GM21390 (cell line): ENCODE measurements at regions not wholly inside any gene's neighbourhood (a gene's known extent, or its start where the extent isn't known, plus 50 kb on each side); places are given as distances from the start of the nearest gene placed in this dataset.
A peak's percentile ranks its signal among the peaks of the same experiment; 100 is the strongest.

Experiments used
- ATAC-seq: cut with Tn5 transposase; IDR thresholded peaks from one replicate; pipeline ENCODE4 v1.9.1; 2021; ENCODE audit not compliant: unreplicated experiment

DNA sequence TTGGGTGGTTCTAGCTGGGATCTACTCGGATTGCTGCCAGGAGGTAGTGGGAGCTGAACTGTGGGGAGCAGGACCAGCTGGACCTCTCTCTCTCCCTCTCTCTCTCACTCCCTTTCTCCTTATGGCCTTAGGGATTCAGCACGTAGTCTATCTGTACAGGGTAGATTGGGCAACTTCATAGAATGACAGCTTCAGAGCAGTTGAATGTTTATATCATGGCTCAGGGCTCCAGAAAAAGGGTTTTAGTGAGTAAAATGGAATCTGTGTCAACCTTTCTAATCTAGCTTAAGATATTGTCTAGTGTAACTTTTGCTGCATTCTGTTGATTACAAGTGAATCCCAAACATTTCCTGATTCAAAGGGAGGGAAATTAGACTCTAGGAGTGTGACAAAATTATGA, 127.7 kb upstream of the PDGFD start:
- ATAC-seq, result no peak

DNA sequence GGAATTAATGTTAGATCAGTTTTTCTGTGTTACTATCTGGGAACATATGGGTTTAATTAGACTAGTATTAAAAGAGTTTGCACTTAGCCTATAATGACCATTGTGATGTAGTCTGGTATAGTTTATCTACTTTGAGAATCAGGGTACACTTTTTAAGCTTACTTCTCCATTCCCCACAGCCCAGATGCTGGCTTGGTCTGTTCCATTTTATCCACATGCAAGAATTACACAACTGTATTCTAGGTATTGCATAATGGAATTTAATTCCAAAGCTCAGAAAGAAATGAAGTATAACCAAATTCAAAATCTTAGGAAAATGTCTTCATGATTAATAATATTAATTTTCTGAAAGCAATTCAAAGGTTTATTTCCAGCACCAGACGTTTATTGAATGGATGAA, 122.2 kb upstream of the PDGFD start:
- ATAC-seq, result no peak

DNA sequence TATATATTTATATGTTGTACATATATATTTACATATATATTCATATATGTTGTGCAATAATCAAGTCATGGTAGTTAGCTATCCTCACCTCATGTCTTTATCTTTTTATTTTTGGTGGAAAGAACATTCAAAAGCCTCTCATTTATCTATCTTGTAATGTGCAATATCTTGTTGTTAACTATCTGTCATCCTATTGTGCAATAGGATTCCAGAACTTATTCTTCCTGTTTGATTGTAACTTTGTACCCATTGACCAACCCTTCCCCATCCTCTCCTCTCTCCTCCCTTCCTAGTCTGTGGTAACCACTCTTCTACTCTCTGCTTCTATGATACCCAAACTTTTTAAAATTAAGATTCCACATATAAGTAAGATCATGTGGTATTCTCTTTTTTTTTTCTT, 115.6 kb upstream of the PDGFD start:
- no peak for ATAC-seq

DNA sequence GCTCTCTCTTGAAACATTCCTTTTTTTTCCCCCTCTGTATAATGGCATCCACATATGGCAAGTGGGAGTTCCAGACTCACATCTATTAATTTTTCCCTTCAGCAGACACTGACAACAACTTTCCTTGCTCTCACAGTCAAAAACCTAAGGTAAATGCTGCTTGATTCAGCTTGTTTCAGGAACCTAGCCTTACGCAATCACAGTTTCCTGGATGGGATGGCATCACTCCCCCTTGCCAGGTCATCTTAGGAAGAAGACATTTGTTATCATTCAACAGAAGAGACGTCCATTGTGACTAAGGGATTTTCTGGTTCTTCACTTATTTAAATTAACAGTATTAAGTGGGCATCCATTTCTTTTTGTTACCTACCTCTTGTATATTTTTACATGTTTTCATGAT, 112.0 kb upstream of the PDGFD start:
- no peak for ATAC-seq

DNA sequence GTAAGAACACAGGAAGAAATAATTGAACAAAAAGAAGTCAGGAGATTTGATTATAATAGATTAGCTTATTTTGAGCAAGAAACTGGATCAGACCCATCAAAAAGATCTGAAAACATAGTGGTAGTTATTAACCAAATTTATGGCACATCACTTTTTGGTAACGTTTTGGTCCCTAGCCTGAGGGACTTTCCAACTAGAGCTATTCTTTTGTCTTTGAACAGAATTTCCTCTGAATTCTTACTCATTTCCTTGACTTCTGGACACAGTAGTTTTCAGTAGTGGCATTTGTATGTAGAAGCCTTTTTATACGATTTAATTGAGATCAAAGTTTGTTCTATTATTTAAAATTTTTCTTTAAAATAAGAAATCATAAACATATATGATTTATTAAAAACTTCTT, 96.5 kb upstream of the PDGFD start:
- ATAC-seq, result no peak

DNA sequence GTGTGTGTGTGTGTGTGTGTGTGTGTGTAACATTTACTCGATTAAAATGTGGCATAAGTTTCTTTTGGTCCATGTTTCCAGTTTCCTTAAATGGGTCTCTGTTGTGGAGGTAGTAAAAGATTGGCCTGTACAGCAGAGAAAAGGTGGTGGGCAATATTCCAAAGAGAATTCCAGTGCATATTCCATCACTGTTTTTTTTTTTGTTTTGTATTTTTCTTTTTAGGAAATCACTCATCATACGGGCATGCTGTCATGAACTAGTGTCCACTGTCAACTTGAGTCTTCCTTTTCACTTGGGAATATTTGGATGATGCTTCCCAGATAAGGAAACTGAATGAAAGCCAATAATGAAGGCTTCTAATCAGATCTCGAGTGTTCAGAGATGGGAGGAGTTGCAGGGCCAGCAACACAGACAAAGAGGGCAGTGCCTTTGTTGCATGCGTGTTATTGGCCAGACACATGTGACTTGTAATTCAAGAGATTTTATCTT, 95.2 kb upstream of the PDGFD start:
- no peak for ATAC-seq

DNA sequence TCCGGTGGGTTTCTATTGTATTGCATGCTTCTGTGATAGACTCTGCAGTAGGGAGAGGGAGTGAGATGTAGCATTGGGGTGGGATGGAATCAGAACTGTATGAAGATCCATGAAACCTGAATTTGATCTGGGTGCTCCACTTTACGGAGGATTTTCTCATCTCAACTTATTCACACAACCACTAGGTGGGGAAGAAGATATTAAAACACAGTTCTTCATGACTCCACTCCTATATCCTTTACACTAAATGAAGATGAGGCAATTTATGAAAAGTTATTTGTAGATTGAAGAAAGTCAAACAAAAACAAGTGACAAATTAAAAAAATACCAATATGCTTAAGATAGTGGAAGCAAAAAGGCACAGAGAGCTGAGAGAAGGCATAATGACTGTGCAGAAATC, 92.6 kb upstream of the PDGFD start:
- no peak for ATAC-seq

DNA sequence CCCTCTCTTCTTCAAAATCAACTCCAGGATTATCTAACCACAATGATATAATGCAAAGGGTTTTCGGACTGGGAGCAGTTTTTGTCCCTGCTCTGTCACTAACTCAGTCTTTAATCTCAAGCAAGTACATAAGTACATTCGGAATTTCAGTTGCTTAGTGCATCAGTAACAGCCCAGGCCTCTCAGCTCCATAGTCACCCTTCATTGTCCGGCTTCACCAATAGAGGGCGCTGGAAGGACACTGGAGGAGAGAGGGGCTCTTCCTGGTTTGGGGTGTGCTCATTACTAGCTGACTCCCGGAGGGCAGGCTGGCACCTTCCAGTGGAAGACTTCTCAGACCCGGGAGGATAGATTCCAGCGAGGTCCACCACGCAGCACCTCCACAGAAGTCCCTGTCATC, 90.4 kb upstream of the PDGFD start:
- peak; percentile 92 for ATAC-seq

DNA sequence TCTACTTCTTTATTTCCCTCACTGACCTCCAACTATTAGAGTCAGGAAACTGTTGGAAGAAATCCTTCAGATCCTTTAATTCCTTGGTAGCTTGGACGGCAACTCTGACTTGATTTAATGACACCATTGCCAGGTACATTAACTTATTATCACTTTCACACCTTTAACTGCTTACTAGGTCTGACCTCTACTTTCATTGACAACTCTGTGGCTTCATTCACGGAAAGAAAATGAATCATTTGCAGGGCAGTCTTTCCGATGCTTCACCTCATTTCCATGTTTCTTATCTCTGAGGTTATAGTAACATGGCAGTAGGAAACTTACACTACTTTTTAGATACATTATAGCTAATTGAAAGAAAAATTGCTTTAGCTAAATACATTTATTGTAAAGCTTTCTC, 82.6 kb upstream of the PDGFD start:
- no peak for ATAC-seq

DNA sequence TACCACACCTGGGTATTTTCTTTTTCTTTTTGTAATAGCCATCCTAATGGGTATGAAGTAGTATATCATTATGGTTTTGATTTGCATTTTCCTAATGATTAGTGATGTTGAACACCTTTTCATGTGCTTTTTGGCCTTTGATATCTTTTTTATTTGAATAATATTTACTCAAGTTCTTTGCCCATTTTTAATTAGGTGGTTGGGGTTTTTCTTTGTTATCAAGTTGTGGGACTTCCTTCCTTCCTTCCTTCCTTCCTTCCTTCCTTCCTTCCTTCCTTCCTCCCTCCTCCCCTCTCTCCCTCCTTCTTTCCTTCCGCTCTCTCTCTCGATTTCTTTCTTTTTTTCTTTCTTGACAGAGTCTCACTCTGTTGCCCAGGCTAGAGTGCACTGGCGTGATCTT, 75.0 kb upstream of the PDGFD start:
- ATAC-seq, result no peak

DNA sequence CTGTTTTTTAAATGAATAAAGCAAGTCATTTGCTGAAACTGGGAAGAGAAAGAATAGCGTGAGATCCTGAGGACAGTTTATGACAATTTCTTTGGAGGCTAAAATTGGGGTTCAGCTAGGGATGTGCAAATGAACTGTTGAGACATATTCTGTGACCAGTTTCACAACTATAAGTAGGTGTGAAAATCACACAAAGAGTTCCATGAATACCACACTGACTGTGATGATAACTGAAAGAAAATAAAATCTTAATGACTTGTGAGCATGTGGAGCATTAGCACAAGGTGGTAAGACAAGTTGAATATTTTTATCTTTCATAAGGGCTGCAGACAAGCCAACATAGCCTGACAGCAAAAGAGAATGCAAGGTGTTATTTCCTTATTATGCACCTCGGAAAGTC, 61.1 kb upstream of the PDGFD start:
- no peak for ATAC-seq

DNA sequence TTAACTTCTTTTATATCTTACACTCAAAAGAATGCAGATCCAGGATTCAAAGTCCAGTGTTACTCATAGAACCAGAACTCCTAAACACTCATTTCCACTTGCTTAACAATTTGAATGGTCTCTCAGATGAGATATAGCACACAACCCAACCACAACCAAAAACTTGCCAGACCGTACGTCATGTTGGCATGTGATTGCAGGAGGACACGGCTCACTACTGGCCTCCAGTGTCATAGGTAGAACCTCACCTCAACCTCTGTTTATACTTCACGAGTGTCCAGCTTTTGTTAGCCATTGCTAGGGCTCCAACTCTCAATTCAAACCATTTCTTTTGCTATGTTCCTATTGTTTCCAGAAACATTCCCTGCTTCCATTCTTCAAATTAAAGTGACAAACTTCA, 58.5 kb upstream of the PDGFD start:
- no peak for ATAC-seq

DNA sequence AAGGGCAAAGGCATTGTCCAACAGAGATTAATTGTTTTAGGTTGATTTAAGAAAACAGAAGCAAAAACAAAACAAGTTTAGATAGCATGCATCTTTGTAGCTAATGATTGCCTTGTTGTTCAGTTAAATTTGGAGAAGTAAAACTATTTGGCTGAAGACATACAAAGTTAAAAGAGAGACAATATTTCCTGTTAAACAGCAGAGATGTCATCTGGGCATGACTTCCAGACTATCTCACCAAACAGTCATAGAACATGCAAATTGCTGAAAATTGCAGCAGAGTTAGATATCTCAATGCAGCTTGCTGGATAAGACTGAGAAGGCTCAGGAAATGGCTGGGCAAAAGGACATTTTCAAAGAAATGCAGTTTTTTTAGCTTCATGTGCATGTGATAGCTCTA, 57.5 kb upstream of the PDGFD start:
- no peak for ATAC-seq

DNA sequence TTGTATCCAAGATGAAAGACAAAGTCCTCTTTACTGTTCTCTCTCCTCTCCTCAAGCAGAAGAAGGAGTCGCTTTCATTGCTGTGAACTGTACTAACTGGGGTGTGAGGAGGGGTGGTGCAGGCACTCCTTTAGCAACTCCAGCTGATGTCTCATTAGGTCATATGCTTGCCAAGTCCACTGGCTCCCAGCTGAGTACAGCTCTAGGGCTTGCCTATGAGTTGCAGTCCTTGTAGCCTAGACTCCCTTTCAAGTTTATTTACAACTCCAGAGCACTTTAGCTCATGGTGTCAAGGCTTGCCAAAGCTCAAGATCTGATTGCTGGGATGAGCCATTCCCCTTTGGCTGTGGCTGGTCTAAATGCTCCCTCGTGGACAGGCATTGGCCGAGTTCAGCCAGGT, 55.1 kb upstream of the PDGFD start:
- no peak for ATAC-seq

DNA sequence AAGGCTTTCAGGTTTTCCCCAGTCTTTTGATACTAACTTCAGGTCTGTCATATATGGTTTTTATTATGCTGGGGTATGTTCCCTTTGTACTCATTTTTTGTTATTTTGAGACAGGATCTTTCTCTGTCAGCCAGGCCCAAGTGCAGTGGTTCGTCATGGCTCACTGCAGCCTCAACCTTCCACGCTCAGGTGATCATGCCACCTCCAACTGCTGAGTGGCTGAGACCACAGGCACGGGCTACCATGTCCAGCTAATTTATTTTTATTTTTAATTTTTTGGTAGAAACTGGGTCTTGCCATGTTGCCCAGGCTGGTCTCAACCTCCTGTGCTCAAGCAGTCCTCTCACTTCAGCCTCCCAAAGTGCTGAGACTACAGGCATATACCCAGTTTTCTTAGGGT, 50.6 kb upstream of the PDGFD start:
- no peak for ATAC-seq
